BJ (cell line): ENCODE measurements at regions not wholly inside any gene's neighbourhood (a gene's known extent, or its start where the extent isn't known, plus 50 kb on each side); places are given as distances from the start of the nearest gene placed in this dataset.

Experiments used
- CTCF ChIA-PET: fragments of 350-600 bp; formaldehyde crosslinking; extraction: SDS; loops from one replicate; lab custom pipeline; 2021; ENCODE audit warnings: antibody characterized with exemption, inconsistent platforms; lab: Yijun Ruan, JAX
- POLR2A ChIA-PET: fragments of 300-600 bp; sonication (Branson Sonifier 250); formaldehyde crosslinking; extraction: SDS; loops from one replicate; lab custom pipeline; 2021; ENCODE audit warnings: antibody characterized with exemption; lab: Charles Lee
- DNase-seq: peaks from one replicate; pipeline ENCODE4 v3.0.0-alpha.2; 2011; ENCODE audit warnings: low read depth
- H3K27me3 ChIP-seq: 2 replicates; pipeline ENCODE4 v1.6.0; 2011; ENCODE audit warnings: low read length; ENCODE audit not compliant: control insufficient read depth, insufficient read depth
- H3K36me3 ChIP-seq: 2 replicates; pipeline ENCODE4 v1.5.1; 2011; ENCODE audit warnings: low read length; ENCODE audit not compliant: control insufficient read depth, insufficient read depth
- H3K4me3 ChIP-seq: 2 replicates; pipeline ENCODE4 v1.5.1; 2011; ENCODE audit warnings: low read depth, mild to moderate bottlenecking, control low read depth, low read length
- CTCF ChIP-seq: IDR thresholded peaks from 2 replicates; pipeline ENCODE4 v1.5.1; 2011; ENCODE audit warnings: low read depth, mild to moderate bottlenecking, control low read depth, inconsistent platforms, low read length, moderate library complexity; ENCODE audit not compliant: insufficient read depth

- POLR2A ChIA-PET: no interaction called here
- H3K27me3 ChIP-seq: no peaks in the 10 kb centered on the region
- no peaks in the 10 kb centered on the region for H3K36me3 ChIP-seq
- DNase-seq: no peak
- CTCF ChIA-PET: no interaction called here
- no peak overlapping the region for H3K4me3 ChIP-seq
- TF ChIP-seq CTCF: no peak
Measured at GRCh38 chr15:36090286-36090946, 489.0 kb upstream of the CDIN1 start.

- POLR2A ChIA-PET: no interaction called here
- no peak overlapping the region for H3K4me3 ChIP-seq
- no peaks in the 10 kb centered on the region for H3K27me3 ChIP-seq
- no peak for TF ChIP-seq CTCF
- CTCF ChIA-PET: no interaction called here
- no peaks in the 10 kb centered on the region for H3K36me3 ChIP-seq
- no peak for DNase-seq
Measured at GRCh38 chr15:36106640-36107335, 472.6 kb upstream of the CDIN1 start.

- CTCF ChIA-PET: no interaction called here
- DNase-seq: no peak
- TF ChIP-seq CTCF: no peak
- Histone ChIP-seq H3K4me3 (no peak overlapping the region), H3K36me3 (no peaks in the 10 kb centered on the region), H3K27me3 (no peaks in the 10 kb centered on the region; the same call in 1 of the 2 replicates)
- POLR2A ChIA-PET: no interaction called here
Measured at GRCh38 chr15:36108541-36108940, 470.9 kb upstream of the CDIN1 start.

- no peak for DNase-seq
- Histone ChIP-seq H3K4me3 (no peak overlapping the region), H3K27me3 (no peaks in the 10 kb centered on the region; the same call in 1 of the 2 replicates), H3K36me3 (no peaks in the 10 kb centered on the region)
- TF ChIP-seq CTCF: no peak
- POLR2A ChIA-PET: no interaction called here
- CTCF ChIA-PET: no interaction called here
Measured at GRCh38 chr15:36109943-36110658, 469.3 kb upstream of the CDIN1 start.

- no peak for TF ChIP-seq CTCF
- Histone ChIP-seq H3K4me3 (no peak overlapping the region), H3K27me3 (no peaks in the 10 kb centered on the region; the same call in 1 of the 2 replicates), H3K36me3 (no peaks in the 10 kb centered on the region)
- ChIA-PET POLR2A (no interaction called here), CTCF (no interaction called here)
- no peak for DNase-seq
Measured at GRCh38 chr15:36110659-36110993, 468.8 kb upstream of the CDIN1 start.
